ENCODE measurements at regions not wholly inside any gene's neighbourhood (a gene's known extent, or its start where the extent isn't known, plus 50 kb on each side); places are given as distances from the start of the nearest gene placed in this dataset.

- TF ChIP-seq, protein P1, sequence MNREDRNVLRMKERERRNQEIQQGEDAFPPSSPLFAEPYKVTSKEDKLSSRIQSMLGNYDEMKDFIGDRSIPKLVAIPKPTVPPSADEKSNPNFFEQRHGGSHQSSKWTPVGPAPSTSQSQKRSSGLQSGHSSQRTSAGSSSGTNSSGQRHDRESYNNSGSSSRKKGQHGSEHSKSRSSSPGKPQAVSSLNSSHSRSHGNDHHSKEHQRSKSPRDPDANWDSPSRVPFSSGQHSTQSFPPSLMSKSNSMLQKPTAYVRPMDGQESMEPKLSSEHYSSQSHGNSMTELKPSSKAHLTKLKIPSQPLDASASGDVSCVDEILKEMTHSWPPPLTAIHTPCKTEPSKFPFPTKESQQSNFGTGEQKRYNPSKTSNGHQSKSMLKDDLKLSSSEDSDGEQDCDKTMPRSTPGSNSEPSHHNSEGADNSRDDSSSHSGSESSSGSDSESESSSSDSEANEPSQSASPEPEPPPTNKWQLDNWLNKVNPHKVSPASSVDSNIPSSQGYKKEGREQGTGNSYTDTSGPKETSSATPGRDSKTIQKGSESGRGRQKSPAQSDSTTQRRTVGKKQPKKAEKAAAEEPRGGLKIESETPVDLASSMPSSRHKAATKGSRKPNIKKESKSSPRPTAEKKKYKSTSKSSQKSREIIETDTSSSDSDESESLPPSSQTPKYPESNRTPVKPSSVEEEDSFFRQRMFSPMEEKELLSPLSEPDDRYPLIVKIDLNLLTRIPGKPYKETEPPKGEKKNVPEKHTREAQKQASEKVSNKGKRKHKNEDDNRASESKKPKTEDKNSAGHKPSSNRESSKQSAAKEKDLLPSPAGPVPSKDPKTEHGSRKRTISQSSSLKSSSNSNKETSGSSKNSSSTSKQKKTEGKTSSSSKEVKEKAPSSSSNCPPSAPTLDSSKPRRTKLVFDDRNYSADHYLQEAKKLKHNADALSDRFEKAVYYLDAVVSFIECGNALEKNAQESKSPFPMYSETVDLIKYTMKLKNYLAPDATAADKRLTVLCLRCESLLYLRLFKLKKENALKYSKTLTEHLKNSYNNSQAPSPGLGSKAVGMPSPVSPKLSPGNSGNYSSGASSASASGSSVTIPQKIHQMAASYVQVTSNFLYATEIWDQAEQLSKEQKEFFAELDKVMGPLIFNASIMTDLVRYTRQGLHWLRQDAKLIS (CRISPR knock-in tag; IDR thresholded peaks at IDR 0.05; ENCODE audit: borderline replicate concordance) = no peak
- TF ChIP-seq ZNF121 (CRISPR knock-in tag; IDR thresholded peaks at IDR 0.05) = no peak
- no peak for TF ChIP-seq ZNF219 (CRISPR knock-in tag; IDR thresholded peaks at IDR 0.05; ENCODE audit: borderline replicate concordance)
- TF ChIP-seq EMX1 (CRISPR knock-in tag; IDR thresholded peaks at IDR 0.05) = no peak
- no peak for TF ChIP-seq E2F1 (CRISPR knock-in tag; IDR thresholded peaks at IDR 0.05)
Observed at GRCh38 chr12:20248646-20249045, 119.7 kb upstream of the PDE3A start (continued).

GRCh38 chr12:20250761-20251160, 117.6 kb upstream of the PDE3A start:
- H3K9me3 Mint-ChIP-seq = no peaks in the 10 kb centered on the region
- H3K4me3 Mint-ChIP-seq = no peak overlapping the region
- no peak for ATAC-seq
- H3K36me3 Mint-ChIP-seq = no peaks in the 10 kb centered on the region; the same call in 1 of the 2 replicates
- CTCF ChIA-PET = interaction anchor here (2.1 kb wide), 1 partner anchor 335 kb away, joined by 6 read pairs; no protein-coding TSS in a partner anchor
- TF ChIP-seq, protein P2, sequence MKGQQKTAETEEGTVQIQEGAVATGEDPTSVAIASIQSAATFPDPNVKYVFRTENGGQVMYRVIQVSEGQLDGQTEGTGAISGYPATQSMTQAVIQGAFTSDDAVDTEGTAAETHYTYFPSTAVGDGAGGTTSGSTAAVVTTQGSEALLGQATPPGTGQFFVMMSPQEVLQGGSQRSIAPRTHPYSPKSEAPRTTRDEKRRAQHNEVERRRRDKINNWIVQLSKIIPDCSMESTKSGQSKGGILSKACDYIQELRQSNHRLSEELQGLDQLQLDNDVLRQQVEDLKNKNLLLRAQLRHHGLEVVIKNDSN (CRISPR knock-in tag; IDR thresholded peaks at IDR 0.05) = no peak
- no peak for TF ChIP-seq ZNF423 (CRISPR knock-in tag; IDR thresholded peaks at IDR 0.05)
- TF ChIP-seq KAT7 (CRISPR knock-in tag; IDR thresholded peaks at IDR 0.05; ENCODE audit: borderline replicate concordance) = no peak
- TF ChIP-seq, protein P3, sequence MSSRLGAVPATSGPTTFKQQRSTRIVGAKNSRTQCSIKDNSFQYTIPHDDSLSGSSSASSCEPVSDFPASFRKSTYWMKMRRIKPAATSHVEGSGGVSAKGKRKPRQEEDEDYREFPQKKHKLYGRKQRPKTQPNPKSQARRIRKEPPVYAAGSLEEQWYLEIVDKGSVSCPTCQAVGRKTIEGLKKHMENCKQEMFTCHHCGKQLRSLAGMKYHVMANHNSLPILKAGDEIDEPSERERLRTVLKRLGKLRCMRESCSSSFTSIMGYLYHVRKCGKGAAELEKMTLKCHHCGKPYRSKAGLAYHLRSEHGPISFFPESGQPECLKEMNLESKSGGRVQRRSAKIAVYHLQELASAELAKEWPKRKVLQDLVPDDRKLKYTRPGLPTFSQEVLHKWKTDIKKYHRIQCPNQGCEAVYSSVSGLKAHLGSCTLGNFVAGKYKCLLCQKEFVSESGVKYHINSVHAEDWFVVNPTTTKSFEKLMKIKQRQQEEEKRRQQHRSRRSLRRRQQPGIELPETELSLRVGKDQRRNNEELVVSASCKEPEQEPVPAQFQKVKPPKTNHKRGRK (CRISPR knock-in tag; IDR thresholded peaks at IDR 0.05; ENCODE audit: borderline replicate concordance) = no peak
- TF ChIP-seq ZSCAN18 (CRISPR knock-in tag; IDR thresholded peaks at IDR 0.05) = no peak
- no peak for TF ChIP-seq ZNF425 (CRISPR knock-in tag; conservative IDR thresholded peaks at IDR 0.05)
- no peak for DNase-seq (ENCODE audit: low spot score)
- no peaks in the 10 kb centered on the region for H3K27me3 Mint-ChIP-seq (ENCODE audit: low read depth)
- H3K27ac Mint-ChIP-seq = no peak overlapping the region
- POLR2A ChIA-PET = no interaction called here
- H3K4me1 Mint-ChIP-seq = 0 out of 2 replicates have a peak, but pooled peaks cover 8% of the 10 kb centered on the region

DNA sequence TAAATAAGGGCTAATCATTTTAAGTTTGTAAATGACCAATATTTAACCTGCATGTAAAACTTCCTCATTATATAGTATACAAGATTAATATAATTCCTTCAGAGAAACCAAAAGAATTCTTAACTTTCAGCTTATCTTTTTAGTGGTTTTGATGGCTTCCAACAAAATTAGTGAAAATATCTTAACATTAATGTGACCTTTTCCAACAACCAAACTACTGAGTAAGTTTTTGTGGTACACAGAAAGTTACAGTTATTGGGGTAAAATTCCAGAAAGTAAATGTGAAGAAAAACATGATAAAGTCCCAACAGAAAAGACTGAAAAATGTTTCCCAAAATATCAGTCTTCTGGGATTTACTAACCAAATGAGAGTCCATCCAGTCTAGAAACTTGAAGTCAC, 111.0 kb upstream of the PDE3A start:
- Mint-ChIP-seq H3K36me3 (no peaks in the 10 kb centered on the region), H3K9me3 (no peaks in the 10 kb centered on the region), H3K27ac (no peak overlapping the region), H3K27me3 (ENCODE audit: low read depth) (no peaks in the 10 kb centered on the region), H3K4me1 (peaks cover 5% of the 10 kb centered on the region), H3K4me3 (no peak overlapping the region)
- no peak for ATAC-seq
- no peak for DNase-seq (ENCODE audit: low spot score)
- POLR2A ChIA-PET = no interaction called here
- CTCF ChIA-PET = no interaction called here
- TF ChIP-seq MAX (CRISPR knock-in tag; IDR thresholded peaks at IDR 0.05) (no peak), ZNF317 (CRISPR knock-in tag; IDR thresholded peaks at IDR 0.05; ENCODE audit: borderline replicate concordance, low read depth) (no peak), NR2C2 (CRISPR knock-in tag; IDR thresholded peaks at IDR 0.05) (no peak), ZNF425 (CRISPR knock-in tag; conservative IDR thresholded peaks at IDR 0.05) (no peak)
- TF ChIP-seq, protein P4, sequence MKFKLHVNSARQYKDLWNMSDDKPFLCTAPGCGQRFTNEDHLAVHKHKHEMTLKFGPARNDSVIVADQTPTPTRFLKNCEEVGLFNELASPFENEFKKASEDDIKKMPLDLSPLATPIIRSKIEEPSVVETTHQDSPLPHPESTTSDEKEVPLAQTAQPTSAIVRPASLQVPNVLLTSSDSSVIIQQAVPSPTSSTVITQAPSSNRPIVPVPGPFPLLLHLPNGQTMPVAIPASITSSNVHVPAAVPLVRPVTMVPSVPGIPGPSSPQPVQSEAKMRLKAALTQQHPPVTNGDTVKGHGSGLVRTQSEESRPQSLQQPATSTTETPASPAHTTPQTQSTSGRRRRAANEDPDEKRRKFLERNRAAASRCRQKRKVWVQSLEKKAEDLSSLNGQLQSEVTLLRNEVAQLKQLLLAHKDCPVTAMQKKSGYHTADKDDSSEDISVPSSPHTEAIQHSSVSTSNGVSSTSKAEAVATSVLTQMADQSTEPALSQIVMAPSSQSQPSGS (CRISPR knock-in tag; IDR thresholded peaks at IDR 0.05; ENCODE audit: borderline replicate concordance, low read depth) = no peak
